ENCODE measurements at regions not wholly inside any gene's neighbourhood (a gene's known extent, or its start where the extent isn't known, plus 50 kb on each side); places are given as distances from the start of the nearest gene placed in this dataset.

GRCh38 chr2:241925821-241926441 lies 56.4 kb downstream of the RTP5 start:
- Histone ChIP-seq H4K20me1 (ENCODE audit: insufficient read depth, poor library complexity, severe bottlenecking) (no peaks in the 10 kb centered on the region), H2AFZ (no peak overlapping the region), H3K27me3 (no peaks in the 10 kb centered on the region), H3K9me2 (replicated peaks; ENCODE audit: insufficient read depth) (no peaks in the 10 kb centered on the region), H3K4me2 (no peak overlapping the region), H3K36me3 (replicated peaks; ENCODE audit: insufficient read depth, low read depth) (no peaks in the 10 kb centered on the region), H3K27ac (no peak overlapping the region), H3K9me3 (ENCODE audit: low read depth) (no peaks in the 10 kb centered on the region), H3K79me2 (no peaks in the 10 kb centered on the region), H3K4me1 (ENCODE audit: insufficient read depth) (no peaks in the 10 kb centered on the region), H3K4me3 (no peak overlapping the region)
- WGBS (ENCODE audit: low lambda C conversion rate, missing lambda C conversion rate), result 88% methylated on average over 21 of the region's 21 CpGs
- no peak for DNase-seq (ENCODE audit: low spot score)
- TF ChIP-seq EZH2 (IDR thresholded peaks at IDR 0.05; ENCODE audit: borderline replicate concordance) (no peak), EZH2phosphoT487 (IDR thresholded peaks at IDR 0.05; ENCODE audit: low read depth, severe bottlenecking, unreplicated experiment) (no peak)
- TF ChIP-seq, protein P1, sequence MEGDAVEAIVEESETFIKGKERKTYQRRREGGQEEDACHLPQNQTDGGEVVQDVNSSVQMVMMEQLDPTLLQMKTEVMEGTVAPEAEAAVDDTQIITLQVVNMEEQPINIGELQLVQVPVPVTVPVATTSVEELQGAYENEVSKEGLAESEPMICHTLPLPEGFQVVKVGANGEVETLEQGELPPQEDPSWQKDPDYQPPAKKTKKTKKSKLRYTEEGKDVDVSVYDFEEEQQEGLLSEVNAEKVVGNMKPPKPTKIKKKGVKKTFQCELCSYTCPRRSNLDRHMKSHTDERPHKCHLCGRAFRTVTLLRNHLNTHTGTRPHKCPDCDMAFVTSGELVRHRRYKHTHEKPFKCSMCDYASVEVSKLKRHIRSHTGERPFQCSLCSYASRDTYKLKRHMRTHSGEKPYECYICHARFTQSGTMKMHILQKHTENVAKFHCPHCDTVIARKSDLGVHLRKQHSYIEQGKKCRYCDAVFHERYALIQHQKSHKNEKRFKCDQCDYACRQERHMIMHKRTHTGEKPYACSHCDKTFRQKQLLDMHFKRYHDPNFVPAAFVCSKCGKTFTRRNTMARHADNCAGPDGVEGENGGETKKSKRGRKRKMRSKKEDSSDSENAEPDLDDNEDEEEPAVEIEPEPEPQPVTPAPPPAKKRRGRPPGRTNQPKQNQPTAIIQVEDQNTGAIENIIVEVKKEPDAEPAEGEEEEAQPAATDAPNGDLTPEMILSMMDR (IDR thresholded peaks at IDR 0.05; ENCODE audit: poor library complexity), result no peak

- no peak for DNase-seq (ENCODE audit: low spot score)
- Histone ChIP-seq H3K4me2 (no peak overlapping the region), H2AFZ (no peak overlapping the region), H3K27me3 (no peaks in the 10 kb centered on the region), H3K36me3 (replicated peaks; ENCODE audit: insufficient read depth, low read depth) (no peaks in the 10 kb centered on the region), H3K4me1 (ENCODE audit: insufficient read depth) (no peaks in the 10 kb centered on the region), H3K9me3 (ENCODE audit: low read depth) (no peaks in the 10 kb centered on the region), H3K27ac (no peak overlapping the region), H3K79me2 (no peaks in the 10 kb centered on the region), H3K9me2 (replicated peaks; ENCODE audit: insufficient read depth) (no peaks in the 10 kb centered on the region), H4K20me1 (ENCODE audit: insufficient read depth, poor library complexity, severe bottlenecking) (no peaks in the 10 kb centered on the region), H3K4me3 (no peak overlapping the region)
- TF ChIP-seq EZH2phosphoT487 (IDR thresholded peaks at IDR 0.05; ENCODE audit: low read depth, severe bottlenecking, unreplicated experiment), result no peak
- TF ChIP-seq EZH2 (IDR thresholded peaks at IDR 0.05; ENCODE audit: borderline replicate concordance), result no peak
- TF ChIP-seq, protein P1 (IDR thresholded peaks at IDR 0.05; ENCODE audit: poor library complexity), result no peak
- WGBS (ENCODE audit: low lambda C conversion rate, missing lambda C conversion rate), result 83% methylated on average over 32 of the region's 32 CpGs
Measured at GRCh38 chr2:241926541-241927311, 57.2 kb downstream of the RTP5 start.

DNA sequence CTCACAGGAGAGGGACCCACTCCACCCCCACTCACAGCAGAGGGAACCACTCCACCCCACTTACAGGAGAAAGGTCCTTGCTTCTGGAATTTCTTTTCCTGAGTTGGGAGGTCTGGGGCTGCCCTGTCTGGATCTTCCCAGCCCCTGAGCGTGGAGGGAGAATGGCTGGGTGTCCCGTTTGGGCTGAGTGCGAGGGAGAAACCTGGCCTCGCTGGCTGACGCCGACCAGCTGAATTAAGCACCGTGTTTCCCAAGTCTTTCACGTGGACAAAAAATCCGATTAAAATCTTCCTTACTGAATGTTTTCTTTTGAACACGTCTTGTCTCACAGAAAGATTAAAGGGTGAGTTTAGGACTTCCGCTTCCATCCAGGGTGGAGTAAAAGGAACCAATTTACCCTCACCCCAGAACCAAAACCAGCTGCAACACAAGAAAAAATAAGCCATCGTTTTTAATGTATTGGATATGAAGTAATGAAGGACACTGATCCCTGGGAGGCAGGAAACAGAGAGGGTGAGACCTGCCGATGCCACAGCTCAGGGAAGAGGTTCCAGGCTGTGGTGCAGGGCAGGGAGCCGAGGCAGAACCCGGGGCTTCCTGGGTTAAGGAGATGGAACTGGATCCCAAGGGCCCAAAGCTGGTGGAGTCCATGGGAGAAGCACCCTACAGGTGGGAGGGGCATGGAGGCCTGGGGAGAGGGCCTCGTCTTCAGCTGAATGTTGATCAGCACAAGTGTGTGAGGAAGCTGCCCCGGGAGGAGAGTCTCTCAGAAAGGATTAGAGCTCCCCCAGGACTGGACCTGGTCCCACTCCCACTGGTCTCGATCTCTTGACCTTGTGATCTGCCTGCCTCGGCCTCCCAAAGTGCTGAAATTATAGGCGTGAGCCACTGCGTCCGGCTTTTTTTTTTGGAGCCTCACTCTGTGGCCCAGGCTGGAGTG lies 60.3 kb downstream of the RTP5 start:
- no peak overlapping the region for H3K27ac ChIP-seq
- no peak overlapping the region for H2AFZ ChIP-seq
- no peaks in the 10 kb centered on the region for H3K9me2 ChIP-seq (replicated peaks; ENCODE audit: insufficient read depth)
- no peaks in the 10 kb centered on the region for H3K9me3 ChIP-seq (ENCODE audit: low read depth)
- H3K27me3 ChIP-seq, result no peaks in the 10 kb centered on the region
- TF ChIP-seq, protein P1 (IDR thresholded peaks at IDR 0.05; ENCODE audit: poor library complexity), result no peak
- no peak for TF ChIP-seq EZH2phosphoT487 (IDR thresholded peaks at IDR 0.05; ENCODE audit: low read depth, severe bottlenecking, unreplicated experiment)
- no peak for TF ChIP-seq EZH2 (IDR thresholded peaks at IDR 0.05; ENCODE audit: borderline replicate concordance)
- H4K20me1 ChIP-seq (ENCODE audit: insufficient read depth, poor library complexity, severe bottlenecking), result no peaks in the 10 kb centered on the region
- no peak for DNase-seq (ENCODE audit: low spot score)
- H3K4me1 ChIP-seq (ENCODE audit: insufficient read depth), result peaks cover 16% of the 10 kb centered on the region
- H3K4me2 ChIP-seq, result no peak overlapping the region
- H3K4me3 ChIP-seq, result no peak overlapping the region
- WGBS (ENCODE audit: low lambda C conversion rate, missing lambda C conversion rate), result 89% methylated on average over 22 of the region's 22 CpGs
- H3K79me2 ChIP-seq, result no peaks in the 10 kb centered on the region
- no peaks in the 10 kb centered on the region for H3K36me3 ChIP-seq (replicated peaks; ENCODE audit: insufficient read depth, low read depth)
